ENCODE measurements at regions not wholly inside any gene's neighbourhood (a gene's known extent, or its start where the extent isn't known, plus 50 kb on each side); places are given as distances from the start of the nearest gene placed in this dataset.

DNA sequence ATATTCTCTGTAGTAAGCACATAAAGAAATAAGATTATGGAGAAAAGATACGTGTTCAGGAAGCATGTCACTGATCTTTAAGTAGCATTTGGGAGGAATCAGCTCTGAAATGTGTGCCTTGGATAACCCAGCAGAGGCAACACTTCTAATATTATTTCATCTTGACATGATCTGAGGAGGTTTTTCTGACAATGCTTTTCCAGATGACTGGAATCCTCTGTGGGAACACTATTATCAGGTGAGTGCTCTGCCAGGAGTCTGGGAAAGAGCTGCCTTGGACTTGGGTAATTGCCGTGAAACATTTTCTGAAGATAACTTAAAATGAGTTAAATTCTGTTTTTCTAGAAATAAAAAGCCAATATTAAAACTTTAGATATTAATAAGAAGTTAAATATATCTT, 78.2 kb upstream of the QRFPR start:
- H3K79me2 ChIP-seq (ENCODE audit: control insufficient read depth, insufficient read depth, low read length) = no peaks in the 10 kb centered on the region
- H3K9me3 ChIP-seq (ENCODE audit: control insufficient read depth, insufficient read depth, low read depth, low read length) = no peaks in the 10 kb centered on the region
- H3K4me3 ChIP-seq (replicated peaks in 1 of 4; ENCODE audit: control extremely low read depth in 1 of 4, insufficient read depth in 1 of 4, low read depth in 3 of 4, low read length in 4 of 4) = no peak overlapping the region
- no peak overlapping the region for H3K9ac ChIP-seq (ENCODE audit: insufficient read depth, low read length)
- H4K20me1 ChIP-seq (ENCODE audit: control insufficient read depth, extremely low read depth, insufficient read depth, low read length) = no peaks in the 10 kb centered on the region
- no peak overlapping the region for H3K27ac ChIP-seq (ENCODE audit: insufficient read depth, low read length)
- DNase-seq (ENCODE audit: low read depth in 2 of 2) = no peak
- H2AFZ ChIP-seq (ENCODE audit: low read length) = no peak overlapping the region
- H3K36me3 ChIP-seq (ENCODE audit: control insufficient read depth, insufficient read depth, low read length) = no peaks in the 10 kb centered on the region
- H3K4me1 ChIP-seq (ENCODE audit: control insufficient read depth, extremely low read depth, insufficient read depth, low read length) = no peaks in the 10 kb centered on the region
- H3K27me3 ChIP-seq (ENCODE audit: control insufficient read depth, insufficient read depth, low read length) = peaks cover 2% of the 10 kb centered on the region
- TF ChIP-seq EZH2 (IDR thresholded peaks at IDR 0.05; ENCODE audit: low read length, missing control alignments) = no peak
- TF ChIP-seq, protein P1, sequence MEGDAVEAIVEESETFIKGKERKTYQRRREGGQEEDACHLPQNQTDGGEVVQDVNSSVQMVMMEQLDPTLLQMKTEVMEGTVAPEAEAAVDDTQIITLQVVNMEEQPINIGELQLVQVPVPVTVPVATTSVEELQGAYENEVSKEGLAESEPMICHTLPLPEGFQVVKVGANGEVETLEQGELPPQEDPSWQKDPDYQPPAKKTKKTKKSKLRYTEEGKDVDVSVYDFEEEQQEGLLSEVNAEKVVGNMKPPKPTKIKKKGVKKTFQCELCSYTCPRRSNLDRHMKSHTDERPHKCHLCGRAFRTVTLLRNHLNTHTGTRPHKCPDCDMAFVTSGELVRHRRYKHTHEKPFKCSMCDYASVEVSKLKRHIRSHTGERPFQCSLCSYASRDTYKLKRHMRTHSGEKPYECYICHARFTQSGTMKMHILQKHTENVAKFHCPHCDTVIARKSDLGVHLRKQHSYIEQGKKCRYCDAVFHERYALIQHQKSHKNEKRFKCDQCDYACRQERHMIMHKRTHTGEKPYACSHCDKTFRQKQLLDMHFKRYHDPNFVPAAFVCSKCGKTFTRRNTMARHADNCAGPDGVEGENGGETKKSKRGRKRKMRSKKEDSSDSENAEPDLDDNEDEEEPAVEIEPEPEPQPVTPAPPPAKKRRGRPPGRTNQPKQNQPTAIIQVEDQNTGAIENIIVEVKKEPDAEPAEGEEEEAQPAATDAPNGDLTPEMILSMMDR (conservative IDR thresholded peaks at IDR 0.05 in 1 of 2, IDR thresholded peaks at IDR 0.05 in 1 of 2; ENCODE audit: low read depth in 1 of 2, low read length in 2 of 2) = no peak
- H3K4me2 ChIP-seq (ENCODE audit: extremely low read depth, insufficient read depth, low read length) = no peak overlapping the region

DNA sequence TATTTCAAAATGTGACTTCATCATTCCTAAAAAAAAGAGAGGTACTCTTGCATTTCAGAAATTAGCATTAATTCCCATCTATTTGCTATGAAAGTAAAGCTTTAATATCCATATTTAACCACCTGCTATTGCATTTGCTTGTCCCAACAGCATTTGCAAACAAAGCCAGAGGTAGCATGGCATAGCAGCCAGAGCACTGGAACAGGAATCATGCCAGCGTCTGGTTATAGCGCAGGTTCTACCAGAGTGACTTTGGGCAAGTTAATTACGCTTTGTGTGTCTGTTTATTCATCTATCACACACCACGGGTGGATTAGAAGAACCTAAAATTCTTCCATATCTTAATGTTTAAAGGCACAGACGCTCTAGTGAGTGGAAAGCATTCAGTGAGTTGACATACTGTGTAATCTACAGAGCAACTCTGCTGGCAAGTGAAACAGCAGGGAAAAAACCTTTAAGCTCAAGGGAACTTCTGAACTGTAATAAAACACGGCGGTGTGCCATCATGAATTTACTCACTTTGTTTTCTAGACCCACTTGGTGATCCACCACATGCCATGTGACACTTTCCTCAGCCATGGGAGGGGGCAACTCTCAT, 76.6 kb upstream of the QRFPR start:
- H3K79me2 ChIP-seq (ENCODE audit: control insufficient read depth, insufficient read depth, low read length) = no peaks in the 10 kb centered on the region
- no peaks in the 10 kb centered on the region for H3K36me3 ChIP-seq (ENCODE audit: control insufficient read depth, insufficient read depth, low read length)
- no peak overlapping the region for H3K27ac ChIP-seq (ENCODE audit: insufficient read depth, low read length)
- H3K9me3 ChIP-seq (ENCODE audit: control insufficient read depth, insufficient read depth, low read depth, low read length) = no peaks in the 10 kb centered on the region
- no peaks in the 10 kb centered on the region for H4K20me1 ChIP-seq (ENCODE audit: control insufficient read depth, extremely low read depth, insufficient read depth, low read length)
- peaks cover 2% of the 10 kb centered on the region for H3K27me3 ChIP-seq (ENCODE audit: control insufficient read depth, insufficient read depth, low read length)
- no peak overlapping the region for H3K4me3 ChIP-seq (replicated peaks in 1 of 4; ENCODE audit: control extremely low read depth in 1 of 4, insufficient read depth in 1 of 4, low read depth in 3 of 4, low read length in 4 of 4)
- TF ChIP-seq, protein P1 (conservative IDR thresholded peaks at IDR 0.05 in 1 of 2, IDR thresholded peaks at IDR 0.05 in 1 of 2; ENCODE audit: low read depth in 1 of 2, low read length in 2 of 2) = no peak
- no peak overlapping the region for H2AFZ ChIP-seq (ENCODE audit: low read length)
- H3K4me1 ChIP-seq (ENCODE audit: control insufficient read depth, extremely low read depth, insufficient read depth, low read length) = no peaks in the 10 kb centered on the region
- no peak overlapping the region for H3K4me2 ChIP-seq (ENCODE audit: extremely low read depth, insufficient read depth, low read length)
- H3K9ac ChIP-seq (ENCODE audit: insufficient read depth, low read length) = no peak overlapping the region
- no peak for DNase-seq (ENCODE audit: low read depth in 2 of 2)

DNA sequence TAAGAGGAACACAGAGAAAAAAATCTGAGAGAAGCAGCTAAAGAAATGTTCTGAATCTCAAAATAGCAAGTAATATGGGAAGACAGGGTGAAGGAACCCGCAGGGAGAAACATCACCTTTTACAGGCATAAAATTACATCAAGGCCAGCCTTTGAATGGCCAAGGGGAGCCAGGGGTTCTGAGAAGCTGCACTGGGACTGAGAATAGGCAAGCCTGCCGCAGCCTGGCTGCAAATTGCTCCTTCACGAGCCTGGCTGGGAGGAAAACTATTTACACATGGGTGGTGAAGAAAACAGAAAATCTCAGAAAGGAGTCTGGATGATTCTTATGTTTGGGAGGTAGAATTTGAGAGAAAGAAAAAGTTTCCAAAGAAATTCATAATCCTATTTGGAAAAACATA, 74.5 kb upstream of the QRFPR start:
- Histone ChIP-seq H3K4me2 (ENCODE audit: extremely low read depth, insufficient read depth, low read length) (no peak overlapping the region), H2AFZ (ENCODE audit: low read length) (no peak overlapping the region), H3K27me3 (ENCODE audit: control insufficient read depth, insufficient read depth, low read length) (peaks cover 2% of the 10 kb centered on the region), H3K27ac (ENCODE audit: insufficient read depth, low read length) (no peak overlapping the region), H4K20me1 (ENCODE audit: control insufficient read depth, extremely low read depth, insufficient read depth, low read length) (no peaks in the 10 kb centered on the region), H3K36me3 (ENCODE audit: control insufficient read depth, insufficient read depth, low read length) (no peaks in the 10 kb centered on the region), H3K4me1 (ENCODE audit: control insufficient read depth, extremely low read depth, insufficient read depth, low read length) (no peaks in the 10 kb centered on the region), H3K79me2 (ENCODE audit: control insufficient read depth, insufficient read depth, low read length) (no peaks in the 10 kb centered on the region), H3K9me3 (ENCODE audit: control insufficient read depth, insufficient read depth, low read depth, low read length) (no peaks in the 10 kb centered on the region), H3K4me3 (replicated peaks in 1 of 4; ENCODE audit: control extremely low read depth in 1 of 4, insufficient read depth in 1 of 4, low read depth in 3 of 4, low read length in 4 of 4) (no peak overlapping the region), H3K9ac (ENCODE audit: insufficient read depth, low read length) (no peak overlapping the region)
- DNase-seq (ENCODE audit: low read depth in 2 of 2) = no peak
- TF ChIP-seq, protein P1 (conservative IDR thresholded peaks at IDR 0.05 in 1 of 2, IDR thresholded peaks at IDR 0.05 in 1 of 2; ENCODE audit: low read depth in 1 of 2, low read length in 2 of 2) = no peak
- no peak for TF ChIP-seq EZH2 (IDR thresholded peaks at IDR 0.05; ENCODE audit: low read length, missing control alignments)
